Fibroblast of mammary gland (primary cell): ENCODE measurements at regions not wholly inside any gene's neighbourhood (a gene's known extent, or its start where the extent isn't known, plus 50 kb on each side); places are given as distances from the start of the nearest gene placed in this dataset.

ENCODE experiments used
- DNase-seq: peaks from one replicate; pipeline ENCODE4 v3.0.0-alpha.2; 2010; ENCODE audit warnings: low read depth
- H3K4me3 ChIP-seq: 2 replicates; pipeline ENCODE4 v1.5.1; 2011; ENCODE audit warnings: low read depth, mild to moderate bottlenecking, low read length, moderate library complexity; ENCODE audit not compliant: control insufficient read depth
- TF ChIP-seq, protein P1 (sequence below): conservative IDR thresholded peaks from 2 replicates; pipeline ENCODE4 v1.5.1; 2011; ENCODE audit warnings: low read depth, low read length, inconsistent platforms; ENCODE audit not compliant: control insufficient read depth, insufficient read depth

DNA sequence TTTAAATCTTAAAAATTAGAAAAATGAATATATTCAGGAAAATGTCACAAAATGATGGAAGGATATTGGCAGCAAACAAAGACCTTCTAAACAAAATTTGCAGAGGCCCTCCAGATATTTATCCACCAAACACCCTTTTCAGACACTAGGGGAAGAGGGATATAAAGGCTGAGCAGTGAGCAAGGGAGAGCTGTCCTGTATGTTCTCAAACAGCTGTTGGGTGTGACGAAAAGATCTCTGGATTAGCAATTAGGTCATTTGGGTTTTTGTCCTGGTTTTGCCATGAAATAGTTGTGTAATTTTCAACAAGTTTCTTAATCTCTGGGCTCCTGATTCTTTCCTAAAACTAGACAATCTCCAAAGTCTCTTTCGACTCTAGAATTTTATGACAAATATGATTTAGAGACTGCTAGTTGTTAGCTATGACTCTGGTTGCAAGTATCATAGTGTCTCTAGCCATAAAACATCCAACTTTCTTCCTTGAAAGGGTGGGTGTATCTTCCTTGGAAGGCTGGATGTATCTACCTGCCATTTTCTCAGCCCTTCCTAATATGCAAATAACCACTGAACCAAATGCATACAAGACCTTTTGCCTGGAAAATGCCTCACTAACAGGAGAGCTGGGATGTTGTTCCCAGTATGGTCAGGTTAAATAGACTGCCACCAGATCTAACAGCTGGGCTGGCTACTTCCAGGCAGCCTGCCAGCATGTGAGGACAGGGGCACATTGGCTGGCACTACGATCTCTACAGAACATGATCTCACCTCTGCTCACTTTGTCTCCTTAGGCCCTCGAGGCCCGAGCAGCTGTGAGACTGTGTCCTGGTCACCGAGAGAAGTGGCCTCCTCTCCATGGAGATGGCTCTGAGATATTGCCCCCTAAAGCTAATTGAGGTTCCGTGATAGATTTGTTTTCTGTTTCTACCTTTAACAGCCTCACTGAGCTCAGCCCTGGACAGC lies 225.5 kb upstream of the JADE1 start:
- DNase-seq: peak; percentile 55
- TF ChIP-seq, protein P1, sequence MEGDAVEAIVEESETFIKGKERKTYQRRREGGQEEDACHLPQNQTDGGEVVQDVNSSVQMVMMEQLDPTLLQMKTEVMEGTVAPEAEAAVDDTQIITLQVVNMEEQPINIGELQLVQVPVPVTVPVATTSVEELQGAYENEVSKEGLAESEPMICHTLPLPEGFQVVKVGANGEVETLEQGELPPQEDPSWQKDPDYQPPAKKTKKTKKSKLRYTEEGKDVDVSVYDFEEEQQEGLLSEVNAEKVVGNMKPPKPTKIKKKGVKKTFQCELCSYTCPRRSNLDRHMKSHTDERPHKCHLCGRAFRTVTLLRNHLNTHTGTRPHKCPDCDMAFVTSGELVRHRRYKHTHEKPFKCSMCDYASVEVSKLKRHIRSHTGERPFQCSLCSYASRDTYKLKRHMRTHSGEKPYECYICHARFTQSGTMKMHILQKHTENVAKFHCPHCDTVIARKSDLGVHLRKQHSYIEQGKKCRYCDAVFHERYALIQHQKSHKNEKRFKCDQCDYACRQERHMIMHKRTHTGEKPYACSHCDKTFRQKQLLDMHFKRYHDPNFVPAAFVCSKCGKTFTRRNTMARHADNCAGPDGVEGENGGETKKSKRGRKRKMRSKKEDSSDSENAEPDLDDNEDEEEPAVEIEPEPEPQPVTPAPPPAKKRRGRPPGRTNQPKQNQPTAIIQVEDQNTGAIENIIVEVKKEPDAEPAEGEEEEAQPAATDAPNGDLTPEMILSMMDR: peak; percentile 10

DNA sequence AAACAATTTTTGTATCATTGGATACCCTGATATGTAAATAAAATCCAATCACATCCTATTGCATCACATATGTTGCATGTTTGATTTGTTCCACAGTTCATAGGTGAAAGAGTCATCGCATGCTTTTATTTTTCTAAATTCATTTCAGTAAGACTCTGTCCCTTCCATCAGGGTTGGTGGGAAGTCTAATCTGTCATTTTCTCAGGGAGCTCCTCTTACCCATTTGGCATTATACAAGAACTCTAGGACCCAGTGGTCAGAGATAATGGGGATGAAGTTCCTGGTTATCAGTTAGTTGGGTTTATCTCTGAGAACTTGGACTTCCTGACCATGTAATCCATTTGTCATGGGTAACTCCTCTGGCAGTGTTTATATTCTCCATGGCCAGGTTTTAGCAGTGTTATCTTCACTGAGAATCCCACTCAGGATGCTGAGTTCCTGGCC lies 227.1 kb upstream of the JADE1 start:
- DNase-seq: no peak
- H3K4me3 ChIP-seq: no peak overlapping the region
- TF ChIP-seq, protein P1: no peak

More for the DNA sequence above, 225.5 kb upstream of the JADE1 start:
- no peak overlapping the region for H3K4me3 ChIP-seq

DNA sequence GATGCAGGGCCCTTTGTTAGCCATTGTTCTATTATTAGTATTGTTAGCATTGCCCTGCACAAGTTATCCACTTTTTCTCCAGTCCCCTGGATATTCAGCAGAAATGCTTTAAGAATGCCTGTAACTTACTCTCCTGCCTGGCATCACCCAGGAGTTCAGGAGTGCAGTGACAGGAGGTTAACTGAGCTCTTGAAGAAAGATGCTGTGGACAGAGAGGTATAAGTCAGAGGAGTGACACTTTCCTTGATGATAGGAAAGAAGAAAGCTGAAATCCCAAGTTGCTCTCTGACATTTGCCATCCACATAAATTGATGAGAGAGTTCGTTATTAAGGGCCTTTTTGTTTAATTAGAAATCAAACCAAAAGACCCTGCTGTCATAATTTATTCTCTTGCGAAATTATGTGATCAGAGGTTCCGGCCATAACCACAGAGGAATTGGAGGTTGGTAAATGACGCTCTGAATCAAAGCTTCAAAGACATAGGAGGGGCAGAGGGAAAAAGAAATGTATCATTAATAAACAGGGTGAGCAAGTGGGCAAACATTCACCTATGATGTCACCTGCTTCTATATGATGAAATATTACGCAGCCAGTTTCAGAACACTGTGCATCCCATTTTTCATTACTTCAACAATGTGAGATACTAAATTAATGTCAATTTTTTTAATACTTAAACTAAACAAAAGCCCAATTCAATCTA lies 230.2 kb upstream of the JADE1 start:
- TF ChIP-seq, protein P1: no peak
- no peak overlapping the region for H3K4me3 ChIP-seq

DNA sequence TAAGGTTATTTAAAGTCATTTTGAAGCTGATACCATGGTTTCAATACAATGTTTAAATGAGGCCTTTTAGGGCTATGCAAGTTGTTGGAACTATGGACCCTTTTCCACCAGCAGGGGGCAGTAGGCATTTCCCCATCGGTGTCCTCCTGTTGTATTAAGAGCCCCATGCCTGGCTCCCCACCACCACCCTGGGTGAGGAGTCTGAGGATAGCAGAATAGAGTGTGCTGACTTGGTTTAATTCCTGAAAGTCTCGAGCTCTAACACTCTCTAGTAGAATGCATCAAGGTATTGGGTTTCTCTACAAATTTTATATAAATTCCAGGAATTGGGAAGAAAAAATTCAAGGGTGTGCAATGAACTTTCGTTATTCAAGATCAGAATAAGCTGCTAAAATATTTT lies 234.8 kb upstream of the JADE1 start:
- no peak overlapping the region for H3K4me3 ChIP-seq
- TF ChIP-seq, protein P1: peak; percentile 75
- DNase-seq: peak; percentile 80

More for the DNA sequence above, 230.2 kb upstream of the JADE1 start:
- DNase-seq: peak; percentile 56

DNA sequence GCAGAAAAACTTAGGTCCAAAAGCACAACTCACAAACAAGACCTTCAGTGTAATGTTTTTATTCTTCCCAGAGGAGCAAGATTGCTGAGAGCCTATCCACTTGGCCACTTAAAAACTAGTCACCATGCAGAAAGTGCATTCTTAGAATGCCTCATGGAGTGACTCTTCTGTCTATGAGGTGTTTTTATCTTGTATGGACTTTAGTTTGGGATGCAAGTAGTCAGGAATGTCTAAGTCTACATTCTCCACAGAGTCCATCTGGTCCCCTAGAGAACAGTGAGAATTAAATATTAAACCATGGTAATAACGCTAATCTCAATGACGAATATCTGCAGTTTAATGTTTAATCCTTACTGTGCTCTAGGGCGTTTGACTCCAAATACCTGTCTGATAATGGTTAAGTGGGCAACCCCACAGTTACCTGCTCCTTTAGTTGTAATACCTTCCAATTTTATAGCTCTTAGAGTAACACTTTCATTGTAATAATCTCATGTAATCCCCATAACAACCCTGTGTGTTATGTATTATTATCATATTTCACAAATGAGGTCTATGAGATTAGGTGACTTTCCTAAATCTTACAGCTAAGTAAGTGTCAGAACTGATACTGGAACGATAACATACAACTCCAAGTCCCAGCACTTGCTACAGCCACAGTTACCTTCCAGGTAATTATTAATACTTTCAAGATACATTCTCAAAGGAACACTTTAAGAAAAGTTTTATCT lies 235.6 kb upstream of the JADE1 start:
- H3K4me3 ChIP-seq: no peak overlapping the region
- peak; percentile 79 for DNase-seq

More for the DNA sequence above, 235.6 kb upstream of the JADE1 start:
- TF ChIP-seq, protein P1: no peak
